Neuron (in vitro differentiated cells): ENCODE measurements at regions not wholly inside any gene's neighbourhood (a gene's known extent, or its start where the extent isn't known, plus 50 kb on each side); places are given as distances from the start of the nearest gene placed in this dataset.

Experiments used
- H2AFZ ChIP-seq: one replicate; pipeline ENCODE4 v1.6.1; 2013; ENCODE audit warnings: low read depth, mild to moderate bottlenecking, inconsistent platforms, low read length, moderate library complexity
- H3K27me3 ChIP-seq: one replicate; pipeline ENCODE4 v1.6.1; 2013; ENCODE audit warnings: low read length; ENCODE audit not compliant: insufficient read depth
- H3K36me3 ChIP-seq: one replicate; pipeline ENCODE4 v1.6.1; 2013; ENCODE audit warnings: low read length; ENCODE audit not compliant: insufficient read depth
- H3K4me1 ChIP-seq: one replicate; pipeline ENCODE4 v1.6.1; 2013; ENCODE audit warnings: low read length; ENCODE audit not compliant: insufficient read depth
- H3K4me3 ChIP-seq: 2 replicates; pipeline ENCODE4 v1.5.1; 2013; ENCODE audit warnings: mild to moderate bottlenecking, low read length, moderate library complexity
- H3K9me3 ChIP-seq: one replicate; pipeline ENCODE4 v1.6.1; 2013; ENCODE audit warnings: low read length

DNA sequence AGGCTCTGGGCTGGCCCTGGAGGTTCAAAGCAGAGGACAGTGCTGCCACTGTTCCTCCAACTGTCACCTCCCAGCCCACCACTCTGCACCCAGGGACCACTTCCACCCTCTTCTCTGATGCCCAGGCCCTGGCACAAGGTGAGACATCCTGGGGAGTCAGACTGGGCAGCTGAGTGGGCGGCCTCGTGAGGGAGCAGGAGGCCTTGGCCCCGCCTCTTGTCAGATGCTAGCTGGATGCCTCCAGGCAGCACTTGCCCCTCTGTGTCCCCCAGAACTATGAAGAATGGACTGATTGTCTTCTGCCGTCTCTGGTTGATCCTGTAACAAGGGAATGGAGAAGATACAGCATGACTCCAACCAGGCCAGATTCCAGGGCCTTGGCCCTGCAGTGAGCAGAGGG is 191.0 kb upstream of the LINGO1 start:
- no peaks in the 10 kb centered on the region for H3K36me3 ChIP-seq
- no peaks in the 10 kb centered on the region for H3K4me1 ChIP-seq
- H2AFZ ChIP-seq, result no peak overlapping the region
- no peak overlapping the region for H3K4me3 ChIP-seq
- H3K27me3 ChIP-seq, result peaks cover 39% of the 10 kb centered on the region
- no peaks in the 10 kb centered on the region for H3K9me3 ChIP-seq

DNA sequence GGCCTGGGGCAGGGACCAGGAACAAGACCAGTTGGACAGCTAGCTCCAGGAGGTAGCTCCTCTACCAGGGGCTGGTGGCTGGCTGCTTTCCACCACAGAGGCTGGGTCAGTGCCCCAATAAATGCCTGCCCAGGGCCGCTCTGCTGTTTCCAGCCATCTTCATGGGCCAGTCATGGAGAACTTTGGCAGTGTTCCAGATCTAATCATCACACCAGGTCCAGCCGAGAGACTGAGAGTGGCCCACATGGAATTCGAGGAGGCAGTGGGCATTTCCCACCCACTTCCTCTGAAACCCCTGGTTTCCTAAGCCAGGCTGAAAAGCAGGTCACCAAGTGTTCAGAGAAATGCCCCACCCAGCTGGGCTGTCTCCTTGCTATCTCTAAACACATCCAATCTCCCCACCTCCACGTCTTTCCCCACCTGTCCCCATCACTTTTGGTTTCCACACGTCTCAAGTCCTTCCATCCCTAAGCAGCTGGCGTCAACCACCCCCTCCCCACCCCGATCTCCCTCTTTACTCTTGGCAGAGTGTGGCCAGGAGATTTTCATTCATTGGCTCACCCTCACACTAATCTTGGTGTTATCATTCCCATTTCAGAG is 190.0 kb upstream of the LINGO1 start:
- Histone ChIP-seq H3K27me3 (peaks cover 48% of the 10 kb centered on the region), H2AFZ (no peak overlapping the region), H3K4me1 (no peaks in the 10 kb centered on the region), H3K4me3 (no peak overlapping the region), H3K36me3 (no peaks in the 10 kb centered on the region), H3K9me3 (no peaks in the 10 kb centered on the region)

DNA sequence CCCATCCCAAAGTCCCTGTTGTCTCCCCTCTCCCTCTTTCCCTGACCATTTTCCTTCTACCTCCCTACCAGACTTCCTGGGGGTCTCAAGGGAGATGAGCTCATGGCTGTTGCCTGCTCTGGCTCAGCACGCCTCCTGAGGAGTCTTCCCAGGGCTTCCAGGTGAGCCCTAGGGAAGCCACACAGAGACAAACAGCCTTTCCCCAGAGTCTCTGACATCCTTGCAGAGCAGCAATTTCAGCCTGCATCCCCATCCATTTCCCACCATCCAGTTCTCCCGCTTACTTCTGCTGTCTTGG is 189.2 kb upstream of the LINGO1 start:
- H3K9me3 ChIP-seq, result no peaks in the 10 kb centered on the region
- H2AFZ ChIP-seq, result no peak overlapping the region
- peaks cover 54% of the 10 kb centered on the region for H3K27me3 ChIP-seq
- H3K4me1 ChIP-seq, result peaks cover 3% of the 10 kb centered on the region
- H3K36me3 ChIP-seq, result no peaks in the 10 kb centered on the region
- no peak overlapping the region for H3K4me3 ChIP-seq

DNA sequence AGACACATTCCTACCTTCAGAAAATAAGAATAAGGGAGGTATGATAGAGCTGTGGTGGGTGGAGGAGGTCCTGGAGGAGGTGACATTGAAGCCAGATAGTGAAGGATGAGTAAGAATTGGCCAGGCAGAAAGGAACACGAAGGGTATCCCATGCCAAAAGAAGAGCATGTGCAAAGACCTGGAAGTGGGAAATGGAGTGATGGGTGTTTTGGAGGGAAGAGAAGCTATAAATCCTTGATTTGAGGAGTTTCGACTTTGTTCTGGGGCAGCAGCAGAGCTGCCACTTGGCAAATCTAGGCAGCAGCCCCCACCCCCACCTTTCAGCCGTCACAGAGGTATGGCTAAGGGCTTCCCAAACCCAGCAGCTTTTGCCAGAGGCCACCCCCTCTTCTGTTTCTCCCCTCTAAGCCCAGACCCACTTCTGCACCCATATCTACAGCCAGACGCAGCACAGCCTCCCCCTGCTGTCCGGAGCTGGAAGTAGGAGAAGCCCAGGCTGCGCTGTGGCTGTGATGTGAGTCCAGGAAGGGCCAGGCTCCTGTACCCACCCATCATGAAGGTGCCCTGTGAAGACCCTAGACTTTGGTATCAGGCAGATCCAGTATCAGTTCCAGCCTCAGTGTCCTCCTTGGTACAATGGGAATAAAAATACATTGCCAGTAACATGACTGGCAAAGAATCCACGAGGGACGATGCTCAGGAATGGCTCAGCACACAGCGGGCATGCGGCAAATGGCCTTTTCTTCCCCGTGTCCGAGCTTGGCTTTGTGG is 188.7 kb upstream of the LINGO1 start:
- no peak overlapping the region for H2AFZ ChIP-seq
- no peaks in the 10 kb centered on the region for H3K9me3 ChIP-seq
- peaks cover 58% of the 10 kb centered on the region for H3K27me3 ChIP-seq
- H3K4me1 ChIP-seq, result peaks cover 3% of the 10 kb centered on the region
- no peaks in the 10 kb centered on the region for H3K36me3 ChIP-seq
- no peak overlapping the region for H3K4me3 ChIP-seq

DNA sequence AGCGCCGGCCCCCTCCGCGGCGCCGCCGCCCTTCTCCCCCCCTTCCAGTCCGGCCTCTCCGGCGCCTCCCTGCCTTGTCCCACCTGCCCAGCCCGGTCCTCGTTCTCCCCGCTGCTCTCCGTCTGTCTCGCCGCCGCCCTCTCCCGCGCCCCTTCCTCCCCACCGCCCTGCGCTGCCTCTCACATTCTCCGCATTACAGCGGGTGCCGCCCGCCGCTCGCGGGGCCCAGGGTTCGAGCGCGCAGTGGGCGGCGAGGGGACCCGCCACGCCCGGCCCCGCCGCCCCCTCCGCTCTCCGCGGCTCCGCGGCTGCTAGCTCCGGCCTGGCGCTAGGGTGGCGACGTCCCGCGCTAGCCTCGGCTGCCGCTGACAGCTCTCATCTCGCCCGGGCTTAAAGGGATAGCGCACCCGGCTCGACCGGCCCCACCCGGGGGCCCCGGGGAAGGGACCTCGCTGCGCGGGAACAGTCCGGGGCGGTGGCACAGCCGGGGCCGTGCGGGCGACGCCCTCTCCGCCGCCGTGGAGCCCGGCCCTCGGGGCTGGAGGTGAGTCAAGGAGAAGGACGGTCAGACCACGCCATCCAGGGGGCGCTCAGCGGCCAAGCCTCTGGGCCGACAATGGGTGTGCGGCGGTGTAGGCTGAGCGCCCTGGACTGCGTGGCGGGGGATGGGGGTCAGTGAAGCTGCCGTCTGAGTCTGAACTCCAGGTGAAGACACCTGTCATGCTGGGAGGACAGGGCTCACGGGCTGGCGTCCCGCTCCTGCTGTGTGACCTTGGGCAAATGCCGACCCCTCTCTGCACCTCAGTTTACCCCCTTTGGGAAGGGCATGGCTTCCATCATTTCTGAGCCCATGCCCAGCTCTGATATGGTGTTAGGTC is 187.4 kb upstream of the LINGO1 start:
- Histone ChIP-seq H3K36me3 (no peaks in the 10 kb centered on the region), H3K9me3 (no peaks in the 10 kb centered on the region), H3K4me3 (peak overlapping the region; percentile 49), H3K4me1 (peaks cover 3% of the 10 kb centered on the region), H2AFZ (peak overlapping the region; percentile 80), H3K27me3 (peaks cover 59% of the 10 kb centered on the region)

DNA sequence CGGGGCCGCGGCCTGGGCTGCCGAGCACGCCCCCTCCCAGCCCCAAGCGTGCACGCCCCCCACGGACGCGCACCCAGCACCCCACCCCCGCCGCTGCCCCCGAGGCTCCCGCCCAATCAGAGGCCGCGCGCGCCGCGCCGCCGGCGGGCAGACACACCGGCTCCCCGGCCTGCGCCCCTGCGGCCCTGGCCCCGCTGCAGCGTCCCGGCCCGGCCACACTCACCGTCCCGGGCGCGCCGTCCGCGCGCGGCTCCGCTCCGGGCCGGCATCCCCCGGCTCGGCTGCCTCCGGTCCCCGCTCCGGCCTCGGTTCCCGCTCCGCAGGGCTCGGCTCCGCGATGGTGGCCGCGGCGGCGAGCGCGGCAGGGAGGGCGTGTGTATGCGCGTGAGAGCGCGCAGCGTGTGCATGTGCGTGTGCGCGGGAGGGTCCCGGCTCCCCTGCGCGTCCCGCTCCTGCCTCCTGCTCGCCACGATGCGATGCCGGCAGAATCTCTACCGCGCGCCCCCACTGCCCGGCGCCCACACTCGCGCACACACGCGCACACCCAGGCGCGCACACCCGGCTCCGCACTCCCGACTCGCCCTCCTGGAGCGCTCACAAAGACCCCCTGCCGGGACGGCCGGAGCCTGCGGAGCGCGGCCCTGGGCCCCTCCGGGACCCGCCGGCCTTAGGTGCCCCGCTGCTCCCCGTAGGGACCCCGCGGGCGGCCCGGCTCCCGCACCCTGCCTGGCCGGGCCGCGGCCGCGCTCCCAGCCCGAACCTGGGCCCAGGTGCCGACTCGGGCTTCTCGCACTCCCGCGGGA is 186.5 kb upstream of the LINGO1 start:
- peaks cover 3% of the 10 kb centered on the region for H3K4me1 ChIP-seq
- H3K27me3 ChIP-seq, result peaks cover 55% of the 10 kb centered on the region

DNA sequence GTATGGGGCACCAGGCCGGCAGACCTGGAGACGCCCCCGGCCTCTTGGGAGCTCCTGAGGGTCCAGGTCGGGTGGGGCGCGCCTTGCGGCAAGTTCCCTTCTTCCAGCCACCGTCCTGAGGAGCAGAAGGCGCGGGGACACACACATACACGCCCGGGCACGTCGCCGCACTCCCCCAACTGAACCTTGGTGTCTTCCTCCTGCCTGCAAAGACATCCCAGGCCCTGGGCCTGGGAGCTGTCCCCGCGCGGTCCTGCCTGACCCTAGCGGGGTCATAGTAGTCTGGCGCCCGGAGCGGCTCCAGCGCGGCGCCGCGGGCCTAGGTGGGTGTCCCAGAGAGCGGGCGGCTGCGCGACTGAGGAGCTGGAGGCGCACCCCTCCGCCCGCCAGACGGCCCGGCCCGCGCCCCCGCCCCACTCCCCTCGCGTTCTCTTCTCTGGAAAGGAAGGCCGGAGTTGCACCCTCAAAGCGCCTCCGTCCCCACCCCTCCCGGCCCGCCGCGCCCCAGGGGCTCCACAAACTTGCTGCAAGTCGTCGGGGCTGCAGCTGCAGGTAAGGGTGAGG is 185.9 kb upstream of the LINGO1 start:
- no peak overlapping the region for H2AFZ ChIP-seq
- H3K27me3 ChIP-seq, result peaks cover 55% of the 10 kb centered on the region
- peaks cover 3% of the 10 kb centered on the region for H3K4me1 ChIP-seq
- no peaks in the 10 kb centered on the region for H3K36me3 ChIP-seq
- peak overlapping the region; percentile 25 for H3K4me3 ChIP-seq
- H3K9me3 ChIP-seq, result no peaks in the 10 kb centered on the region

More for the DNA sequence above, 186.5 kb upstream of the LINGO1 start:
- peak overlapping the region; percentile 80 for H2AFZ ChIP-seq
- H3K4me3 ChIP-seq, result peak overlapping the region; percentile 49
- no peaks in the 10 kb centered on the region for H3K36me3 ChIP-seq
- no peaks in the 10 kb centered on the region for H3K9me3 ChIP-seq

DNA sequence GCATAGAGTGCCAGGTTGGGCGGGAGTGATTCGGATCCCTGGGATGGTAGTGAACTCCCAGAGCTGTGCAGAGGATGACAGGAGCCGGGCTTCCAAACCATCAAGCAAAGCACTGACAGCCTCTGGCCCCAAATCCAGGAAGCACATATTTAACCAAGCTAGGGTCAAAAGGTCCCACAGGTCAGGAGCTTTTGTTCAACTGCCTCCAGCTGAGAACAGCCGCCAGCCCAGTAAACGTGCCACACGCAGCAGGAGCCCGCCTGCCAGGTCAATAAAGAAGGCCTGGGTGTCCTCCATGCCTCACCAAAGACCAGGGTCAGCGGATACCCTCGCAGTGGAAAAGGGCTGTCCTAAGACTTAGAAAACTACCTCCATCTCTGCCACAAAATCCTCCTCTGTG is 184.7 kb upstream of the LINGO1 start:
- H2AFZ ChIP-seq, result no peak overlapping the region
- H3K9me3 ChIP-seq, result no peaks in the 10 kb centered on the region
- peaks cover 49% of the 10 kb centered on the region for H3K27me3 ChIP-seq
- H3K36me3 ChIP-seq, result no peaks in the 10 kb centered on the region
- peaks cover 3% of the 10 kb centered on the region for H3K4me1 ChIP-seq
- no peak overlapping the region for H3K4me3 ChIP-seq

DNA sequence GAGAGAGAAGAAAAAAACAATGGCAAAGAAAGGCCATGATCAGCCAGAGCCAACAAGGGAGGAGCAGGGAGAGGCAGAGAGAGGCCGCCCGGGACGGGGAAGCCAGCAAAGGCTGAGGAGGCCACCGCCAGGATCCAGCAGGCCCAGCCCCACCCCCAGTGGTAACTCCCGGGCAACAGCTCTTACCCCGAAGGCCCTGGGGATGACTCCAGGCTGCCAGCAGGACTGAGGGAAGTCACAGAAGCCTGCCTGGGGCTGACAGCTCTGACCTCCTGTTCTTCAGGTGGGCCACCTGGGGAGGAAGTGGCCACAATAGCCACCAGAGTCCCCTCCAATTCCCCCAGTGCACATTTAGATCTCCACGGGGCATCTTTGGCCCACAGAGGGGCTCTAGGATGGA is 184.3 kb upstream of the LINGO1 start:
- peaks cover 44% of the 10 kb centered on the region for H3K27me3 ChIP-seq

DNA sequence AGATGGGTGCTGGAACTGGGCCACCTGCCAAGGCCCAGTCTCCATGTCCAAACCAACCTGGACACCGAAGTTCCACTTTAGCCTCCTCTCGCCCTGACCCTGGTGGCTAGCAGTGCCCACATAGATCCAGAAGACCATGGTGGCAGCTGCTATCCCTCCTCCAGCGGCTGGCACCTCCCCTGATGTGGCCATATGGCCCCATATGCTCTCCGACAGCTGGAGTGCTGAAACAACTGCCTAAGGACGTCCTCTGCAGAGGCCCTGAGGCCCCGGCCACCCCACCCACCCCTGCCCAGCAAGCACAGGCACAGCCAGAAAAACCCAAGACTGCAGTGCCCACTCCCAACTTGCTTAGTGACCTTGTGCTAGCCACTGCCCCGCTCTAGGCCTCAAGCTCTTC is 182.3 kb upstream of the LINGO1 start:
- H3K4me1 ChIP-seq, result peaks cover 3% of the 10 kb centered on the region
- H2AFZ ChIP-seq, result no peak overlapping the region
- H3K27me3 ChIP-seq, result peaks cover 31% of the 10 kb centered on the region
- no peaks in the 10 kb centered on the region for H3K36me3 ChIP-seq
- H3K9me3 ChIP-seq, result no peaks in the 10 kb centered on the region
- no peak overlapping the region for H3K4me3 ChIP-seq

More for the DNA sequence above, 184.3 kb upstream of the LINGO1 start:
- Histone ChIP-seq H3K4me1 (peaks cover 3% of the 10 kb centered on the region), H3K4me3 (no peak overlapping the region), H3K36me3 (no peaks in the 10 kb centered on the region), H3K9me3 (no peaks in the 10 kb centered on the region), H2AFZ (no peak overlapping the region)

DNA sequence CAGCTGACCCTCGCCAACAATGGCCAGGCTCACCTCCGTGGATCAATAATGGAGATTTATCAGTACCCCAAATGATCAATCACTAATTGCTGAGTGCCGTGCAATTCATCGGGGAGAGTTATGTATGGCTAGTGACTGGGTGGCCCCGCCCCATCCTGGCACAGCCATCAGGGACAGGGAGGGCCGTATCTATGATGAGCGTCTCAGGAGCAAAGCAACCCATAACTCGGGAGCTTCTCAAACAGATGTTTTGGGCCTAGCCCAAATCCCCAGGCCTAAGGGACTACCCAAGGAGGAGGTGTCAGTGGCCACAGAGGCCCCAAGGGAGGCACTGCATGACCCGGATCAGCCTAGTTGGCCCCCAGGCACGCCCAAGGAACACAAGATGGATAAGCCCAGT is 180.0 kb upstream of the LINGO1 start:
- no peaks in the 10 kb centered on the region for H3K36me3 ChIP-seq
- H3K4me1 ChIP-seq, result peaks cover 3% of the 10 kb centered on the region
- H3K9me3 ChIP-seq, result no peaks in the 10 kb centered on the region
- peaks cover 30% of the 10 kb centered on the region for H3K27me3 ChIP-seq
- no peak overlapping the region for H3K4me3 ChIP-seq
- H2AFZ ChIP-seq, result no peak overlapping the region

DNA sequence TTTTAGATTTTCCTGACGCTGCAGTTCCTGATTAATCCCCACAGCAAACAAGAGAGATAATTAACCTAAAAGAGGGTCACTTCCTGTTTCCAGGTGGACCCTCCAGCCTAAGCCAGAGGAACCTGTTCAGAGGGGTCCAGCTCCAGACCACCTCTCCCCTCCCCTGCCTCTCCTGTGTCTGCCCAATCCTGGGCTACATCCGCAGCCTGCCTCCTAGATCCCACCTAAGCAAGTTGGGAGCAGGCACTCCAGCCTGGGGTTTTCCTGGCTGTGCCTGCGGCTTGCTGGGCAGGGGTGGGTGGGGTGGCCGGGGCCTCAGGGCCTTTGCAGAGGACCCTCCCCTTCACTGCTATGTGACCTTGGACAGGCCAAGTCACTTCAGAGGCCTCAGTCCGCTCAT is 178.6 kb upstream of the LINGO1 start:
- H3K36me3 ChIP-seq, result no peaks in the 10 kb centered on the region
- H3K27me3 ChIP-seq, result peaks cover 25% of the 10 kb centered on the region
- no peaks in the 10 kb centered on the region for H3K9me3 ChIP-seq
- no peaks in the 10 kb centered on the region for H3K4me1 ChIP-seq
- H3K4me3 ChIP-seq, result no peak overlapping the region
- no peak overlapping the region for H2AFZ ChIP-seq
